ENCODE measurements at regions not wholly inside any gene's neighbourhood (a gene's known extent, or its start where the extent isn't known, plus 50 kb on each side); places are given as distances from the start of the nearest gene placed in this dataset.

- Mint-ChIP-seq H3K9me3 (no peaks in the 10 kb centered on the region; the same call in 1 of the 2 replicates), H3K4me1 (peaks cover 34% of the 10 kb centered on the region), H3K36me3 (peaks cover 4% of the 10 kb centered on the region; the same call in 1 of the 2 replicates), H3K4me3 (no peak overlapping the region), H3K27ac (no peak overlapping the region), H3K27me3 (ENCODE audit: low read depth) (peaks cover 35% of the 10 kb centered on the region)
- no peak for DNase-seq (ENCODE audit: low spot score)
- no peak for ATAC-seq
- ChIA-PET POLR2A (no interaction called here), CTCF (no interaction called here)
- TF ChIP-seq NR2C2 (CRISPR knock-in tag; IDR thresholded peaks at IDR 0.05) (no peak), GRHL2 (CRISPR knock-in tag; IDR thresholded peaks at IDR 0.05; ENCODE audit: insufficient replicate concordance, severe bottlenecking) (no peak), SMAD4 (CRISPR knock-in tag; IDR thresholded peaks at IDR 0.05) (no peak), NFE2L1 (CRISPR knock-in tag; IDR thresholded peaks at IDR 0.05) (no peak), NR1H2 (CRISPR knock-in tag; IDR thresholded peaks at IDR 0.05) (no peak), ZNF232 (CRISPR knock-in tag; IDR thresholded peaks at IDR 0.05) (no peak), TP53 (CRISPR knock-in tag; IDR thresholded peaks at IDR 0.05) (no peak), TEAD1 (CRISPR knock-in tag; IDR thresholded peaks at IDR 0.05) (no peak), ZNF219 (CRISPR knock-in tag; IDR thresholded peaks at IDR 0.05; ENCODE audit: borderline replicate concordance) (no peak), ZNF317 (CRISPR knock-in tag; IDR thresholded peaks at IDR 0.05; ENCODE audit: borderline replicate concordance, low read depth) (no peak), RELA (CRISPR knock-in tag; IDR thresholded peaks at IDR 0.05; ENCODE audit: borderline replicate concordance) (no peak), NFATC4 (CRISPR knock-in tag; IDR thresholded peaks at IDR 0.05) (no peak), ELF4 (CRISPR knock-in tag; IDR thresholded peaks at IDR 0.05; ENCODE audit: low read depth) (no peak), HMGA2 (CRISPR knock-in tag; IDR thresholded peaks at IDR 0.05) (no peak), ATF1 (CRISPR knock-in tag; IDR thresholded peaks at IDR 0.05) (no peak)
- TF ChIP-seq, protein P1, sequence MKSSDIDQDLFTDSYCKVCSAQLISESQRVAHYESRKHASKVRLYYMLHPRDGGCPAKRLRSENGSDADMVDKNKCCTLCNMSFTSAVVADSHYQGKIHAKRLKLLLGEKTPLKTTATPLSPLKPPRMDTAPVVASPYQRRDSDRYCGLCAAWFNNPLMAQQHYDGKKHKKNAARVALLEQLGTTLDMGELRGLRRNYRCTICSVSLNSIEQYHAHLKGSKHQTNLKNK (CRISPR knock-in tag; IDR thresholded peaks at IDR 0.05): no peak
Observed at GRCh38 chr20:11982289-11982954, 64.7 kb downstream of the BTBD3 start.

DNA sequence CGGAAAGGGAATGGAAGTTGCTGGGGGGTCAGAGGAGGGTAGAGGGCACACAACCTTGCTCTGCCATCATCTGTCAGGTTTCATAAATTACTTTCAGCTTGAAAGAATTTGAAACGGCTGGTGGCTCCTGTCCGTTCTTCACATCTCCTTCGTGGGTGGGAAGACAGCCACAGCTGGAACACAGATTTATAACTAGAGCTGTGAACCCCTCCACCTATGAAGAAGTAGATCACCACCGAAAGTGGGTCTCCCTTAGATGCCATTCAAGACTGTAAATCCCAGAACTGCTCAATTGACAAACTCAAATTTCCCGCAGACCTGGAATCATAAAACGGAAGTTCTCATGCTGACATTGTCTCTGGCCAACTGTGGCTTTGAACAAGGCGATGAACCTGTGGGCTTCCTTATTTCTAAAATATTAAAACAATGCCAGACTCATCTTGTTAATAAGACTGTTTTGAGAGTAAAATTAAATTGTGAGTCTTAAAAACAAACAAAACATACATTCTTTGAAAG lies 65.3 kb downstream of the BTBD3 start:
- Mint-ChIP-seq H3K27ac (no peak overlapping the region), H3K4me3 (no peak overlapping the region), H3K9me3 (no peaks in the 10 kb centered on the region; the same call in 1 of the 2 replicates), H3K4me1 (peaks cover 40% of the 10 kb centered on the region), H3K27me3 (ENCODE audit: low read depth) (peaks cover 35% of the 10 kb centered on the region), H3K36me3 (peaks cover 4% of the 10 kb centered on the region; the same call in 1 of the 2 replicates)
- no peak for DNase-seq (ENCODE audit: low spot score)
- ChIA-PET CTCF (no interaction called here), POLR2A (no interaction called here)
- no peak for TF ChIP-seq TEAD4 (CRISPR knock-in tag; IDR thresholded peaks at IDR 0.05)
- TF ChIP-seq ZNF416 (CRISPR knock-in tag; IDR thresholded peaks at IDR 0.05): no peak
- no peak for TF ChIP-seq TCF7 (CRISPR knock-in tag; IDR thresholded peaks at IDR 0.05; ENCODE audit: low read depth)
- TF ChIP-seq, protein P2, sequence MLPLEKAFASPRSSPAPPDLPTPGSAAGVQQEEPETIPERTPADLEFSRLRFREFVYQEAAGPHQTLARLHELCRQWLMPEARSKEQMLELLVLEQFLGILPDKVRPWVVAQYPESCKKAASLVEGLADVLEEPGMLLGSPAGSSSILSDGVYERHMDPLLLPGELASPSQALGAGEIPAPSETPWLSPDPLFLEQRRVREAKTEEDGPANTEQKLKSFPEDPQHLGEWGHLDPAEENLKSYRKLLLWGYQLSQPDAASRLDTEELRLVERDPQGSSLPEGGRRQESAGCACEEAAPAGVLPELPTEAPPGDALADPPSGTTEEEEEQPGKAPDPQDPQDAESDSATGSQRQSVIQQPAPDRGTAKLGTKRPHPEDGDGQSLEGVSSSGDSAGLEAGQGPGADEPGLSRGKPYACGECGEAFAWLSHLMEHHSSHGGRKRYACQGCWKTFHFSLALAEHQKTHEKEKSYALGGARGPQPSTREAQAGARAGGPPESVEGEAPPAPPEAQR (CRISPR knock-in tag; IDR thresholded peaks at IDR 0.05): no peak
- no peak for TF ChIP-seq OVOL2 (CRISPR knock-in tag; IDR thresholded peaks at IDR 0.05; ENCODE audit: borderline replicate concordance)
- no peak for ATAC-seq

- ChIA-PET POLR2A (no interaction called here), CTCF (no interaction called here)
- no peak for DNase-seq (ENCODE audit: low spot score)
- peaks cover 2% of the 10 kb centered on the region; the same call in 1 of the 2 replicates for H3K36me3 Mint-ChIP-seq
- no peak for ATAC-seq
- no peak overlapping the region for H3K4me3 Mint-ChIP-seq
- H3K9me3 Mint-ChIP-seq: peaks cover 1% of the 10 kb centered on the region
- peaks cover 12% of the 10 kb centered on the region for H3K27me3 Mint-ChIP-seq (ENCODE audit: low read depth)
- H3K4me1 Mint-ChIP-seq: peaks cover 17% of the 10 kb centered on the region
- H3K27ac Mint-ChIP-seq: no peak overlapping the region
- TF ChIP-seq ERG (CRISPR knock-in tag; IDR thresholded peaks at IDR 0.05): no peak
- TF ChIP-seq KAT7 (CRISPR knock-in tag; IDR thresholded peaks at IDR 0.05; ENCODE audit: borderline replicate concordance): no peak
- TF ChIP-seq PRDM15 (CRISPR knock-in tag; IDR thresholded peaks at IDR 0.05): no peak
- no peak for TF ChIP-seq ZNF317 (CRISPR knock-in tag; IDR thresholded peaks at IDR 0.05; ENCODE audit: borderline replicate concordance, low read depth)
- TF ChIP-seq CBFB (CRISPR knock-in tag; IDR thresholded peaks at IDR 0.05; ENCODE audit: low read depth): no peak
- no peak for TF ChIP-seq MYBL2 (CRISPR knock-in tag; IDR thresholded peaks at IDR 0.05)
- no peak for TF ChIP-seq ZNF263 (CRISPR knock-in tag; IDR thresholded peaks at IDR 0.05; ENCODE audit: low read depth)
- TF ChIP-seq, protein P3, sequence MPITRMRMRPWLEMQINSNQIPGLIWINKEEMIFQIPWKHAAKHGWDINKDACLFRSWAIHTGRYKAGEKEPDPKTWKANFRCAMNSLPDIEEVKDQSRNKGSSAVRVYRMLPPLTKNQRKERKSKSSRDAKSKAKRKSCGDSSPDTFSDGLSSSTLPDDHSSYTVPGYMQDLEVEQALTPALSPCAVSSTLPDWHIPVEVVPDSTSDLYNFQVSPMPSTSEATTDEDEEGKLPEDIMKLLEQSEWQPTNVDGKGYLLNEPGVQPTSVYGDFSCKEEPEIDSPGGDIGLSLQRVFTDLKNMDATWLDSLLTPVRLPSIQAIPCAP (CRISPR knock-in tag; IDR thresholded peaks at IDR 0.05): no peak
Observed at GRCh38 chr20:11986954-11987353, 69.3 kb downstream of the BTBD3 start.

All from WTC11 (cell line).